Activated CD8-positive, alpha-beta T cell treated with anti-CD3 and anti-CD28 coated beads, Interleukin-2, amount 10 ng/mL, durations not matched to agents 7 days and 5 days (primary cell): ENCODE measurements at regions not wholly inside any gene's neighbourhood (a gene's known extent, or its start where the extent isn't known, plus 50 kb on each side); places are given as distances from the start of the nearest gene placed in this dataset.

Source experiments
- ATAC-seq: fragments of 150-1000 bp; cut with Tn5 transposase; one replicate; pipeline ENCODE4 v1.10.0; 2021; ENCODE audit warnings: moderate library complexity
- CTCF ChIA-PET: fragments of 350-600 bp; sonication (Branson Sonifier 250); formaldehyde crosslinking; loops from one replicate; lab custom pipeline; 2021; ENCODE audit warnings: antibody characterized with exemption; lab: Charles Lee
- POLR2A ChIA-PET: fragments of 350-600 bp; sonication (Branson Sonifier 250); formaldehyde crosslinking; loops from one replicate; lab custom pipeline; 2021; ENCODE audit warnings: antibody characterized with exemption; lab: Charles Lee
- DNase-seq: peaks from one replicate; pipeline ENCODE4 v3.0.0-alpha.2; 2020
- H3K27ac Mint-ChIP-seq: one replicate; pipeline ENCODE4 v1.8.0; 2021; ENCODE audit warnings: mild to moderate bottlenecking, mixed read lengths
- H3K27me3 Mint-ChIP-seq: one replicate; pipeline ENCODE4 v1.8.0; 2021; ENCODE audit warnings: low read depth, mixed read lengths
- H3K36me3 Mint-ChIP-seq: one replicate; pipeline ENCODE4 v1.8.0; 2021; ENCODE audit warnings: low read depth, mixed read lengths
- H3K4me1 Mint-ChIP-seq: one replicate; pipeline ENCODE4 v1.8.0; 2021; ENCODE audit warnings: low read depth, mixed read lengths
- H3K4me3 Mint-ChIP-seq: one replicate; pipeline ENCODE4 v1.8.0; 2021; ENCODE audit warnings: mild to moderate bottlenecking, mixed read lengths
- H3K9me3 Mint-ChIP-seq: one replicate; pipeline ENCODE4 v1.8.0; 2022; ENCODE audit warnings: mixed read lengths; ENCODE audit not compliant: insufficient read depth

GRCh38 chr6:71473926-71474325 is 185.3 kb downstream of the OGFRL1 start:
- ChIA-PET CTCF (no interaction called here), POLR2A (no interaction called here)
- no peaks in the 10 kb centered on the region for H3K36me3 Mint-ChIP-seq
- H3K4me1 Mint-ChIP-seq = no peaks in the 10 kb centered on the region
- ATAC-seq = no peak
- H3K4me3 Mint-ChIP-seq = no peak overlapping the region
- no peak for DNase-seq
- no peaks in the 10 kb centered on the region for H3K9me3 Mint-ChIP-seq
- H3K27me3 Mint-ChIP-seq = no peaks in the 10 kb centered on the region
- H3K27ac Mint-ChIP-seq = no peak overlapping the region

GRCh38 chr6:71474942-71475341 is 186.3 kb downstream of the OGFRL1 start:
- no peak overlapping the region for H3K27ac Mint-ChIP-seq
- no peak for ATAC-seq
- ChIA-PET POLR2A (no interaction called here), CTCF (no interaction called here)
- H3K4me1 Mint-ChIP-seq = no peaks in the 10 kb centered on the region
- H3K36me3 Mint-ChIP-seq = no peaks in the 10 kb centered on the region
- DNase-seq = no peak
- no peaks in the 10 kb centered on the region for H3K27me3 Mint-ChIP-seq
- H3K9me3 Mint-ChIP-seq = no peaks in the 10 kb centered on the region
- H3K4me3 Mint-ChIP-seq = no peak overlapping the region

GRCh38 chr6:71476371-71476770 is 187.8 kb downstream of the OGFRL1 start:
- H3K4me1 Mint-ChIP-seq = no peaks in the 10 kb centered on the region
- CTCF ChIA-PET = no interaction called here
- no peaks in the 10 kb centered on the region for H3K36me3 Mint-ChIP-seq
- no peak overlapping the region for H3K27ac Mint-ChIP-seq
- peaks cover 2% of the 10 kb centered on the region for H3K27me3 Mint-ChIP-seq
- DNase-seq (no peak), ATAC-seq (no peak)
- H3K4me3 Mint-ChIP-seq = no peak overlapping the region
- POLR2A ChIA-PET = no interaction called here
- H3K9me3 Mint-ChIP-seq = no peaks in the 10 kb centered on the region

DNA sequence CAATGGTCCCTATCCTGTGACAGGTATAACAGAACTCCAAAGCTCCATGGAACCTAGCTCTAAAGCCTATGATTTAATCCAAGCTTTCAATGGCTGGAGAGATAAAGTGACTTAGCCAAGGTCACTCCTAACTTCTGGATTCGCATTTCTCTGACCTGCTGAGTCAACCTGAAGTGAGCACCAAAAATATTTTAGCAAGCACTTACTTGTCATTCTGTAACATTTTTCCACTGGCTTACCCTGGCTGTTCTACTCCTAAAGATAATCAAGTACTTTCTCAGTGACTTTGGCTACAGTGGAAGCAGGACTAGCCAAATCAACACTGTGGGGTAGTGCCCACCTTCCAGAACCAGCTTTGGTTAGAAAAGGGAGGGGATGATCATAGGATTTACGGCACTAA is 188.3 kb downstream of the OGFRL1 start:
- ChIA-PET POLR2A (no interaction called here), CTCF (no interaction called here)
- no peaks in the 10 kb centered on the region for H3K36me3 Mint-ChIP-seq
- no peak for ATAC-seq
- no peaks in the 10 kb centered on the region for H3K4me1 Mint-ChIP-seq
- H3K4me3 Mint-ChIP-seq = no peak overlapping the region
- peaks cover 2% of the 10 kb centered on the region for H3K27me3 Mint-ChIP-seq
- no peaks in the 10 kb centered on the region for H3K9me3 Mint-ChIP-seq
- DNase-seq = no peak
- H3K27ac Mint-ChIP-seq = no peak overlapping the region

DNA sequence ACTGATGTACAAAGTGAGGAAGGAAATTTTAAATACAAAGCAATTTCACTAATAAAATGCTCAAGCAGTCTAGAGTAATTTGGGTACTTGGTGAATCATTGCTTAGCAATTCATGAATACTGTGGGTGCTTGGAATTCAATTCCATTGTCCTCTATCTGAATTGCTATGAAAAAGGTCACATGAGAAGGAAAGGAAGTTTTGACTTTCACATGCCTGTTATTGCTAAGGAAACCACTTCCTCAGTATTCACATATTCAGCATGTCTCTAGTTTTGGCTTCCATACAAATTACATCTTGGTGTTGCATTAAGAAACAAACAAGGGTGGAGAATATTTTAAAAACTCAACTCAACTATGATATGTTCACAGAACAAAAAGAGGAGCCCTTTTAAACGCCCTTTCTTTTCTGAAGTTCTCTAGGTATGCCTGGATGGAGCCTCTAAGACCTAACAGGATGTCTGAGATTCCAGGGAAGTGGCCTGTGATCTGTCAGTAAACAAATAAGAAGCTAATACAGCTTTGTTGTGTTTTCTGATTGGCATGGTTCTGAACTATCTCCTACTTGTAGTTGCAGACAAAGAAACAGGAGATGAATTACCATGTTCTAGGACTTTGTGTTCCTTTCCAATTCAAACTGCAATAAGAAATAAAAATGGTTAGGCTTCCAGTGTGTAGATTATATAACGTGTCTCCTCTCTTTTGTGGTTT is 190.4 kb downstream of the OGFRL1 start:
- Mint-ChIP-seq H3K4me1 (no peaks in the 10 kb centered on the region), H3K36me3 (no peaks in the 10 kb centered on the region), H3K27me3 (peaks cover 2% of the 10 kb centered on the region), H3K27ac (no peak overlapping the region), H3K9me3 (no peaks in the 10 kb centered on the region), H3K4me3 (no peak overlapping the region)
- ATAC-seq = no peak
- CTCF ChIA-PET = no interaction called here
- DNase-seq = no peak
- POLR2A ChIA-PET = no interaction called here

DNA sequence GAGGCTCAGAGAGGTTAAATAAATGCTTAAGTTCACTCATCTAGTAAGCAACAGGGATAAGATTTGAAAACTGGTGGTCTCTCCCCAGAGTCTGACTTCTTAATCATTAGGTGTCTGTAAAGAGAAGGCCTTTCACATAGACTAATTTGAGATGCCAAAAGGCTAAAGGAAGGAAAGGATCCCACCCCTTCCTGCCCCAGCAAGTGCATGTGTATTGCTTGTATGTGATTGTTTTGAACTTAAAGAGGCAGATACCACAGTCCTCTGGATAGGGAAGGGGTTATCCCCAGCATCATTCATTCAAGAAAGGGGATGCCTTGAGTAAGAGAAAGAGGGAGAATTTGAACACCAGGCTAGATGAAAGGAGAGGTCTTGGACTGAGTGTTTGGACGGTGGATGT is 192.0 kb downstream of the OGFRL1 start:
- H3K4me3 Mint-ChIP-seq = no peak overlapping the region
- peaks cover 2% of the 10 kb centered on the region for H3K27me3 Mint-ChIP-seq
- POLR2A ChIA-PET = no interaction called here
- no peak overlapping the region for H3K27ac Mint-ChIP-seq
- no peaks in the 10 kb centered on the region for H3K36me3 Mint-ChIP-seq
- CTCF ChIA-PET = no interaction called here
- no peak for ATAC-seq
- no peaks in the 10 kb centered on the region for H3K4me1 Mint-ChIP-seq
- DNase-seq = no peak
- no peaks in the 10 kb centered on the region for H3K9me3 Mint-ChIP-seq

DNA sequence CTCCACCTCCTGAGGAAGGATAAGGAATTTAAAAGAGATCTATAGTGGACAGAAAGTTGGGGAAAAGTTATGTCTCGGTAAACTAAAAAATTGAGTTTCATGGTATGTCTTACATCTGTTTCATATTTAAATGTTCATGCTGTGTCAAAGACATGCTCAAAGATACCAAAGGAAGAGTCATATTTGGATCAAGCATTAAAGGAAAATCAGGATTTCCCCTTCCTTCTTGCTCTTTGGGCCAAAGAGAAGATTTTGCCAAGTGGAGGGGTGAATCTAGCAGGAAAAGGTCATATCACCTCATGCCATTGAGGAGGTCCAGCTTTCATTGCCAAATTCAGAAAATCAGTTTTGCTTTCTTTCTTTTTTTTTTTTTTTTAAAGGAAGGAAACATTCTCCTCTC is 192.4 kb downstream of the OGFRL1 start:
- CTCF ChIA-PET = no interaction called here
- no peaks in the 10 kb centered on the region for H3K36me3 Mint-ChIP-seq
- H3K4me1 Mint-ChIP-seq = no peaks in the 10 kb centered on the region

DNA sequence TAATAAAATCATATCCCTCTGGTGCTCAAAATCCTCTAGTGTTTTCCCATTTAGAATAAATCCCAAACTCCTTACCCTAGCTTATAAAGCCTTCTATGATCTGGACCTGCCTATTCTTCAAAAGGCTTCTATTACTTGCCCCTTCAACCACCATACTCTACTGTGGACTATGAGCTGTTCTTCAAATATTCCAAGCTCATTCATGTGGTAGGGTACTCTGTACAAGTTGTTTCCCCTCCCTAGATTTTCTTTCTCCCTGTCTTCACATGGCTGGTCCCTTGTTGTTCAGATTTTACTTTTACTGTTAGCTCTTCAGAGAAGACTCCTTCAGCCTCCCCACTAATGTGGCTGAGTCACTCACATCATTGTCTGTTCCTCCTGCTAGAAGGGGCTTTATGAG is 193.2 kb downstream of the OGFRL1 start:
- no peak overlapping the region for H3K4me3 Mint-ChIP-seq
- ChIA-PET POLR2A (interaction anchor here (0.5 kb wide), 1 partner anchor 86 kb away, joined by 3 read pairs; no protein-coding TSS in a partner anchor), CTCF (no interaction called here)
- H3K27ac Mint-ChIP-seq = no peak overlapping the region
- no peaks in the 10 kb centered on the region for H3K9me3 Mint-ChIP-seq
- ATAC-seq = no peak
- no peak for DNase-seq
- no peaks in the 10 kb centered on the region for H3K4me1 Mint-ChIP-seq
- peaks cover 2% of the 10 kb centered on the region for H3K27me3 Mint-ChIP-seq
- H3K36me3 Mint-ChIP-seq = no peaks in the 10 kb centered on the region

More for the DNA sequence above, 192.4 kb downstream of the OGFRL1 start:
- Mint-ChIP-seq H3K4me3 (no peak overlapping the region), H3K27ac (no peak overlapping the region), H3K27me3 (peaks cover 2% of the 10 kb centered on the region), H3K9me3 (no peaks in the 10 kb centered on the region)
- no peak for DNase-seq
- no peak for ATAC-seq
- POLR2A ChIA-PET = no interaction called here

- Mint-ChIP-seq H3K27ac (no peak overlapping the region), H3K27me3 (peaks cover 2% of the 10 kb centered on the region), H3K36me3 (no peaks in the 10 kb centered on the region), H3K9me3 (no peaks in the 10 kb centered on the region), H3K4me3 (no peak overlapping the region), H3K4me1 (no peaks in the 10 kb centered on the region)
- ChIA-PET POLR2A (no interaction called here), CTCF (no interaction called here)
- no peak for ATAC-seq
- DNase-seq = no peak
Measured at GRCh38 chr6:71482742-71483141, 194.1 kb downstream of the OGFRL1 start.

GRCh38 chr6:71486461-71486860 is 197.8 kb downstream of the OGFRL1 start:
- no peaks in the 10 kb centered on the region for H3K36me3 Mint-ChIP-seq
- H3K4me3 Mint-ChIP-seq = no peak overlapping the region
- H3K27me3 Mint-ChIP-seq = peaks cover 2% of the 10 kb centered on the region
- ChIA-PET CTCF (no interaction called here), POLR2A (no interaction called here)
- DNase-seq (no peak), ATAC-seq (no peak)
- H3K27ac Mint-ChIP-seq = no peak overlapping the region
- no peaks in the 10 kb centered on the region for H3K9me3 Mint-ChIP-seq
- H3K4me1 Mint-ChIP-seq = no peaks in the 10 kb centered on the region

- no peak overlapping the region for H3K27ac Mint-ChIP-seq
- DNase-seq (no peak), ATAC-seq (no peak)
- CTCF ChIA-PET = no interaction called here
- H3K4me1 Mint-ChIP-seq = no peaks in the 10 kb centered on the region
- H3K4me3 Mint-ChIP-seq = no peak overlapping the region
- no peaks in the 10 kb centered on the region for H3K9me3 Mint-ChIP-seq
- POLR2A ChIA-PET = no interaction called here
- H3K27me3 Mint-ChIP-seq = peaks cover 2% of the 10 kb centered on the region
- no peaks in the 10 kb centered on the region for H3K36me3 Mint-ChIP-seq
Measured at GRCh38 chr6:71488186-71488585, 199.6 kb downstream of the OGFRL1 start.

- Mint-ChIP-seq H3K4me1 (no peaks in the 10 kb centered on the region), H3K4me3 (no peak overlapping the region), H3K9me3 (no peaks in the 10 kb centered on the region), H3K27ac (no peak overlapping the region), H3K27me3 (peaks cover 7% of the 10 kb centered on the region), H3K36me3 (no peaks in the 10 kb centered on the region)
- DNase-seq (no peak), ATAC-seq (no peak)
- POLR2A ChIA-PET = no interaction called here
- CTCF ChIA-PET = no interaction called here
Measured at GRCh38 chr6:71489736-71490135, 201.1 kb downstream of the OGFRL1 start.

- Mint-ChIP-seq H3K27me3 (peaks cover 7% of the 10 kb centered on the region), H3K4me3 (no peak overlapping the region), H3K27ac (no peak overlapping the region), H3K9me3 (no peaks in the 10 kb centered on the region), H3K4me1 (no peaks in the 10 kb centered on the region), H3K36me3 (no peaks in the 10 kb centered on the region)
- no peak for ATAC-seq
- POLR2A ChIA-PET = no interaction called here
- DNase-seq = no peak
- CTCF ChIA-PET = interaction anchor here (0.6 kb wide), 1 partner anchor 655 kb away, joined by 3 read pairs; no protein-coding TSS in a partner anchor
Measured at GRCh38 chr6:71490876-71491275, 202.3 kb downstream of the OGFRL1 start.
